K562 (cell line): ENCODE measurements at regions not wholly inside any gene's neighbourhood (a gene's known extent, or its start where the extent isn't known, plus 50 kb on each side); places are given as distances from the start of the nearest gene placed in this dataset.
A peak's percentile ranks its signal among the peaks of the same experiment; 100 is the strongest.

Experiments
- ATAC-seq: fragments of 200-7000 bp; cut with Tn5 transposase; 3 replicates; pipeline ENCODE4 v1.9.1; 2020; ENCODE audit warnings: moderate library complexity
- BruUV-seq: library from RNA; stranded (reverse); fragments of 400-500 nt; replicated peaks from 2 replicates; lab custom pipeline; 2021; lab: Mats Ljungman, UMichigan
- CTCF ChIA-PET: fragments of 300-600 bp; formaldehyde crosslinking; extraction: SDS; loops from one replicate; lab custom pipeline; 2021; ENCODE audit warnings: low intra/inter-chr PET ratio; lab: Yijun Ruan, JAX
- POLR2A ChIA-PET: fragments of 300-600, 350-650 bp; sonication (Branson Sonifier 250); formaldehyde crosslinking; extraction: SDS; loops from one replicate; lab custom pipeline; 2021; ENCODE audit warnings: antibody characterized with exemption, inconsistent platforms; lab: Yijun Ruan, JAX
- DNase-seq, 4 experiments: peaks; one replicate each; pipeline versions ENCODE4 v3.0.0 to v3.0.0-alpha.2; 2011 to 2018; ENCODE audit warnings: low spot score in 3 of 4, mixed read lengths in 3 of 4; ENCODE audit errors: extremely low read depth in 1 of 4
- FAIRE-seq: peaks from 2 replicates; lab custom pipeline; 2011; peaks lifted over from hg19 to GRCh38; lab: Jason Lieb, UNC
- H2AFZ ChIP-seq: 2 replicates; pipeline ENCODE4 v1.6.0; 2011; ENCODE audit warnings: low read depth, low read length, control low read depth, inconsistent platforms
- H3K27ac ChIP-seq: fragments of 200-600 bp; 3 replicates; pipeline ENCODE4 v1.8.0; 2011; ENCODE audit warnings: low read depth, mild to moderate bottlenecking, control low read depth, inconsistent platforms, low read length, moderate library complexity, mixed read lengths; ENCODE audit errors: extremely low read depth
- H3K27me3 ChIP-seq, 2 experiments: fragments of 300-600 bp in 1 of 2; 2 replicates in 1 of 2; 3 replicates in 1 of 2; pipeline versions ENCODE4 v1.6.0 to v1.8.0; 2011; ENCODE audit warnings: inconsistent platforms in 2 of 2, low read length in 2 of 2, mild to moderate bottlenecking in 1 of 2, mixed read lengths in 1 of 2, moderate library complexity in 1 of 2; ENCODE audit not compliant: control insufficient read depth in 2 of 2, insufficient read depth in 2 of 2
- H3K36me3 ChIP-seq: fragments of 300-600 bp; 3 replicates; pipeline ENCODE4 v1.8.0; 2011; ENCODE audit warnings: mild to moderate bottlenecking, low read length, inconsistent platforms; ENCODE audit not compliant: control insufficient read depth, insufficient read depth
- H3K4me1 ChIP-seq, 2 experiments: fragments of 200-600 bp in 1 of 2; replicated peaks in 1 of 2; 2 replicates in 1 of 2; 3 replicates in 1 of 2; pipeline versions ENCODE4 v1.5.1 to v1.8.0; 2011; ENCODE audit warnings: inconsistent platforms in 2 of 2, low read length in 2 of 2, mild to moderate bottlenecking in 1 of 2, mixed read lengths in 1 of 2, moderate library complexity in 1 of 2; ENCODE audit not compliant: control insufficient read depth in 2 of 2, insufficient read depth in 2 of 2
- H3K4me2 ChIP-seq: 2 replicates; pipeline ENCODE4 v1.6.1; 2011; ENCODE audit warnings: low read length, control low read depth, inconsistent platforms, mixed read lengths; ENCODE audit not compliant: insufficient read depth
- H3K4me3 ChIP-seq: fragments of 200-600 bp; sonication (generic), shearing (Covaris generic); 2 replicates; pipeline ENCODE4 v1.5.1; 2016; ENCODE audit warnings: control low read depth, inconsistent platforms
- H3K79me2 ChIP-seq: fragments of 200-600 bp; 3 replicates; pipeline ENCODE4 v1.8.0; 2011; ENCODE audit warnings: low read length, inconsistent platforms; ENCODE audit not compliant: control insufficient read depth, insufficient read depth
- H3K9ac ChIP-seq, 2 experiments: 2 replicates each; pipeline versions ENCODE4 v1.6.0 to v1.6.1; 2011; ENCODE audit warnings: low read depth in 2 of 2, low read length in 2 of 2, control low read depth in 1 of 2, inconsistent platforms in 1 of 2, mild to moderate bottlenecking in 1 of 2, mixed read lengths in 1 of 2; ENCODE audit not compliant: insufficient read depth in 1 of 2
- H3K9me1 ChIP-seq: one replicate; pipeline ENCODE4 v1.6.0; 2011; ENCODE audit warnings: inconsistent platforms, mild to moderate bottlenecking, low read length, moderate library complexity; ENCODE audit not compliant: control insufficient read depth, insufficient read depth
- H3K9me3 ChIP-seq: replicated peaks from 2 replicates; pipeline ENCODE4 v1.5.1; 2011; ENCODE audit warnings: low read depth, low read length, inconsistent platforms; ENCODE audit not compliant: control insufficient read depth, insufficient read depth
- H4K20me1 ChIP-seq: replicated peaks from 2 replicates; pipeline ENCODE4 v1.6.1; 2011; ENCODE audit warnings: low read length, inconsistent platforms, mixed read lengths; ENCODE audit not compliant: control insufficient read depth, insufficient read depth
- BCL6 ChIP-seq: fragments of 250-450 bp; sonication (Bioruptor Pico); IDR thresholded peaks from 2 replicates; pipeline ENCODE4 v1.4.0; 2020
- FOXJ3 ChIP-seq: sonication (generic); formaldehyde crosslinking; IDR thresholded peaks from 2 replicates; pipeline ENCODE4 v1.4.0; 2020; ENCODE audit warnings: mild to moderate bottlenecking, missing genetic modification reagents
- HMG20A ChIP-seq: fragments of 450-650 bp; formaldehyde crosslinking; conservative IDR thresholded peaks from 2 replicates; pipeline ENCODE4 v1.4.0; 2020; ENCODE audit warnings: mild to moderate bottlenecking, mixed read lengths
- JUNB ChIP-seq: fragments of 450-650 bp; formaldehyde crosslinking; conservative IDR thresholded peaks from 2 replicates; pipeline ENCODE4 v1.4.0; 2020; ENCODE audit warnings: mild to moderate bottlenecking
- MCM3 ChIP-seq: fragments of 450-650 bp; IDR thresholded peaks from 2 replicates; pipeline ENCODE4 v1.6.1; 2016
- MECOM ChIP-seq: fragments of 250-450 bp; sonication (Bioruptor Pico); IDR thresholded peaks from 2 replicates; pipeline ENCODE4 v1.8.0; 2022; ENCODE audit warnings: inconsistent platforms
- MEF2A ChIP-seq: IDR thresholded peaks from 2 replicates; pipeline ENCODE4 v1.6.1; 2011; ENCODE audit warnings: low read depth, mild to moderate bottlenecking, low read length, moderate library complexity; ENCODE audit not compliant: control insufficient read depth
- RBM22 ChIP-seq: fragments of 200-400 bp; formaldehyde crosslinking; IDR thresholded peaks from 2 replicates; pipeline ENCODE4 v1.6.1; 2018; ENCODE audit warnings: low read length, low read depth; ENCODE audit not compliant: poor library complexity, severe bottlenecking
- RBM25 ChIP-seq: fragments of 200-400 bp; formaldehyde crosslinking; IDR thresholded peaks from 2 replicates; pipeline ENCODE4 v1.6.1; 2018; ENCODE audit warnings: low read length, low read depth, moderate library complexity; ENCODE audit not compliant: severe bottlenecking
- ZNF586 ChIP-seq: fragments of 450-650 bp; formaldehyde crosslinking; conservative IDR thresholded peaks from 2 replicates; pipeline ENCODE4 v1.4.0; 2020; ENCODE audit warnings: mild to moderate bottlenecking, moderate library complexity
- ZSCAN29 ChIP-seq: fragments of 450-650 bp; IDR thresholded peaks from 2 replicates; pipeline ENCODE4 v1.6.1; 2017
- WGBS: fragments of 100-300 bp; shearing (Covaris generic); methylation state at CpG from one replicate; pipeline ENCODE4 v1.1.6; 2016; ENCODE audit warnings: low coverage, mixed read lengths; ENCODE audit not compliant: insufficient coverage; ENCODE audit errors: missing lambda C conversion rate; 5-methylcytosine and 5-hydroxymethylcytosine counted together
- in situ Hi-C: fragments of 300-500 bp; cut with MboI; formaldehyde crosslinking; loops from 4 replicates; pipeline ENCODE4 v1.15.0; 2018; ENCODE audit warnings: inconsistent platforms, mixed read lengths
- intact Hi-C: fragments of 100-400 bp; cut with micrococcal nuclease; formaldehyde crosslinking; loops from 2 replicates; pipeline ENCODE4 v1.14.2; 2022
- TF ChIP-seq, protein P1 (sequence below), 3 experiments: fragments of 200-800 bp in 1 of 3; fragments of 250-450 bp in 1 of 3; fragments of 450-650 bp in 1 of 3; sonication (Bioruptor Pico) in 1 of 3; sonication (Bioruptor generic) in 1 of 3; formaldehyde crosslinking in 1 of 3; IDR thresholded peaks; 2 replicates each; pipeline versions ENCODE4 v1.6.1 to v1.8.0; 2016 to 2022; ENCODE audit warnings: mild to moderate bottlenecking in 2 of 3, missing genetic modification characterization in 2 of 3, missing compliant biosample characterization in 1 of 3, moderate library complexity in 1 of 3
- TF ChIP-seq, protein P2 (sequence below): sonication (generic); formaldehyde crosslinking; IDR thresholded peaks from 2 replicates; pipeline ENCODE4 v1.8.1; 2022; ENCODE audit warnings: missing genetic modification reagents
- TF ChIP-seq, protein P3 (sequence below), 2 experiments: fragments of 450-650 bp in 1 of 2; sonication (generic) in 1 of 2; formaldehyde crosslinking in 1 of 2; IDR thresholded peaks in 1 of 2; conservative IDR thresholded peaks in 1 of 2; 2 replicates each; pipeline versions ENCODE4 v1.6.1 to v1.8.1; 2016 to 2023; ENCODE audit warnings: mild to moderate bottlenecking in 2 of 2, moderate library complexity in 2 of 2, inconsistent platforms in 1 of 2, missing genetic modification reagents in 1 of 2
- TF ChIP-seq, protein P4 (sequence below): sonication (generic); formaldehyde crosslinking; IDR thresholded peaks from 2 replicates; pipeline ENCODE4 v1.8.0; 2022; ENCODE audit warnings: mild to moderate bottlenecking, missing genetic modification reagents

DNA sequence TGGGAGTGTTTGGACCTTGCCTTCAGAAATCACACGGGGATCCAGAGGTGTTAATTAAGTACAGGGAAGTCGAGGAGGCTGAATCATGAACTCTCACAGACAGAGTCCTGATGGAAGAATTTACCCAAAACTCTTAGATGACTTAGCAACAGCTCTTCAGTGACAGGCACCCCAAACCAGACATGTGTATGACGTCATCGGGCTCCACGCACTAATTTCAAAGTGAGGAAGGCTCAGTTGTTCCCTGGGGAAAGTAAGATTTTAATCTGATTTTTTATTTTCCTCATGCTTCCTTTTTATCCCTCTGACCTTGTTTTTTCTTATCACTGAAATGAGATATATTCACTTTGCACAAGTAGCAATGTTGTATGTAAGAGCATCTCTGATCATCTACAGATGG is 1363.5 kb downstream of the AACS start:
- Histone ChIP-seq H3K9me1 (no peaks in the 10 kb centered on the region), H3K4me2 (no peak overlapping the region), H3K79me2 (no peaks in the 10 kb centered on the region), H3K9ac (no peak overlapping the region), H3K4me3 (no peak overlapping the region), H3K4me1 (no peaks in the 10 kb centered on the region), H3K27me3 (no peaks in the 10 kb centered on the region), H2AFZ (no peak overlapping the region), H4K20me1 (no peaks in the 10 kb centered on the region), H3K36me3 (no peaks in the 10 kb centered on the region), H3K9me3 (no peaks in the 10 kb centered on the region), H3K27ac (no peak overlapping the region)
- CTCF ChIA-PET, result no interaction called here
- WGBS, result 0% methylated on average over 5 of the region's 5 CpGs
- TF ChIP-seq, protein P1, sequence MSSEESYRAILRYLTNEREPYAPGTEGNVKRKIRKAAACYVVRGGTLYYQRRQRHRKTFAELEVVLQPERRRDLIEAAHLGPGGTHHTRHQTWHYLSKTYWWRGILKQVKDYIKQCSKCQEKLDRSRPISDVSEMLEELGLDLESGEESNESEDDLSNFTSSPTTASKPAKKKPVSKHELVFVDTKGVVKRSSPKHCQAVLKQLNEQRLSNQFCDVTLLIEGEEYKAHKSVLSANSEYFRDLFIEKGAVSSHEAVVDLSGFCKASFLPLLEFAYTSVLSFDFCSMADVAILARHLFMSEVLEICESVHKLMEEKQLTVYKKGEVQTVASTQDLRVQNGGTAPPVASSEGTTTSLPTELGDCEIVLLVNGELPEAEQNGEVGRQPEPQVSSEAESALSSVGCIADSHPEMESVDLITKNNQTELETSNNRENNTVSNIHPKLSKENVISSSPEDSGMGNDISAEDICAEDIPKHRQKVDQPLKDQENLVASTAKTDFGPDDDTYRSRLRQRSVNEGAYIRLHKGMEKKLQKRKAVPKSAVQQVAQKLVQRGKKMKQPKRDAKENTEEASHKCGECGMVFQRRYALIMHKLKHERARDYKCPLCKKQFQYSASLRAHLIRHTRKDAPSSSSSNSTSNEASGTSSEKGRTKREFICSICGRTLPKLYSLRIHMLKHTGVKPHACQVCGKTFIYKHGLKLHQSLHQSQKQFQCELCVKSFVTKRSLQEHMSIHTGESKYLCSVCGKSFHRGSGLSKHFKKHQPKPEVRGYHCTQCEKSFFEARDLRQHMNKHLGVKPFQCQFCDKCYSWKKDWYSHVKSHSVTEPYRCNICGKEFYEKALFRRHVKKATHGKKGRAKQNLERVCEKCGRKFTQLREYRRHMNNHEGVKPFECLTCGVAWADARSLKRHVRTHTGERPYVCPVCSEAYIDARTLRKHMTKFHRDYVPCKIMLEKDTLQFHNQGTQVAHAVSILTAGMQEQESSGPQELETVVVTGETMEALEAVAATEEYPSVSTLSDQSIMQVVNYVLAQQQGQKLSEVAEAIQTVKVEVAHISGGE (CRISPR knock-in tag; IDR thresholded peaks at IDR 0.05), result no peak
- TF ChIP-seq RBM25, result no peak
- TF ChIP-seq ZNF586 (CRISPR knock-in tag), result no peak
- TF ChIP-seq JUNB, result 0 out of 2 replicates have a peak, but pooled peaks have one; percentile 9
- TF ChIP-seq MCM3, result no peak
- no peak for TF ChIP-seq RBM22
- no peak for TF ChIP-seq ZSCAN29
- TF ChIP-seq MECOM (CRISPR knock-in tag), result no peak
- TF ChIP-seq, protein P2, sequence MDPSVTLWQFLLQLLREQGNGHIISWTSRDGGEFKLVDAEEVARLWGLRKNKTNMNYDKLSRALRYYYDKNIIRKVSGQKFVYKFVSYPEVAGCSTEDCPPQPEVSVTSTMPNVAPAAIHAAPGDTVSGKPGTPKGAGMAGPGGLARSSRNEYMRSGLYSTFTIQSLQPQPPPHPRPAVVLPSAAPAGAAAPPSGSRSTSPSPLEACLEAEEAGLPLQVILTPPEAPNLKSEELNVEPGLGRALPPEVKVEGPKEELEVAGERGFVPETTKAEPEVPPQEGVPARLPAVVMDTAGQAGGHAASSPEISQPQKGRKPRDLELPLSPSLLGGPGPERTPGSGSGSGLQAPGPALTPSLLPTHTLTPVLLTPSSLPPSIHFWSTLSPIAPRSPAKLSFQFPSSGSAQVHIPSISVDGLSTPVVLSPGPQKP, result no peak
- TF ChIP-seq, protein P3, sequence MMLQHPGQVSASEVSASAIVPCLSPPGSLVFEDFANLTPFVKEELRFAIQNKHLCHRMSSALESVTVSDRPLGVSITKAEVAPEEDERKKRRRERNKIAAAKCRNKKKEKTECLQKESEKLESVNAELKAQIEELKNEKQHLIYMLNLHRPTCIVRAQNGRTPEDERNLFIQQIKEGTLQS (IDR thresholded peaks at IDR 0.05), result peak; percentile 58
- TF ChIP-seq, protein P3 (CRISPR knock-in tag; conservative IDR thresholded peaks at IDR 0.05), result no peak
- TF ChIP-seq, protein P4, sequence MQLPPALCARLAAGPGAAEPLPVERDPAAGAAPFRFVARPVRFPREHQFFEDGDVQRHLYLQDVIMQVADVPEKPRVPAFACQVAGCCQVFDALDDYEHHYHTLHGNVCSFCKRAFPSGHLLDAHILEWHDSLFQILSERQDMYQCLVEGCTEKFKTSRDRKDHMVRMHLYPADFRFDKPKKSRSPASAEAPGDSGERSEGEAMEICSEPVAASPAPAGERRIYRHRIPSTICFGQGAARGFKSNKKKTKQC (CRISPR knock-in tag), result no peak
- no peak for TF ChIP-seq FOXJ3 (CRISPR knock-in tag)
- no peak for TF ChIP-seq MEF2A
- TF ChIP-seq BCL6, result no peak
- no peak for TF ChIP-seq HMG20A (CRISPR knock-in tag)
- ATAC-seq (no peak), DNase-seq (no peak), FAIRE-seq (no peak)
- in situ Hi-C loops, result no loop called here
- no TSS peak for BruUV-seq
- POLR2A ChIA-PET, result no interaction called here
- intact Hi-C loops, result no loop called here
